ENCODE measurements at regions not wholly inside any gene's neighbourhood (a gene's known extent, or its start where the extent isn't known, plus 50 kb on each side); places are given as distances from the start of the nearest gene placed in this dataset.

GRCh38 chr7:21354284-21354683 lies 73.6 kb upstream of the SP4 start:
- TF ChIP-seq POLR2AphosphoS5 (IDR thresholded peaks at IDR 0.05; ENCODE audit: insufficient read depth, low read depth, low read length) (no peak), CTCF (IDR thresholded peaks at IDR 0.05; ENCODE audit: extremely low read depth in 1 of 2, insufficient read depth in 1 of 2, low read depth in 1 of 2, low read length in 2 of 2) (no peak), EZH2 (IDR thresholded peaks at IDR 0.05; ENCODE audit: borderline replicate concordance, low read depth, low read length, severe bottlenecking) (no peak), POLR2A (IDR thresholded peaks at IDR 0.05; ENCODE audit: low read depth, low read length) (no peak), MAX (IDR thresholded peaks at IDR 0.05; ENCODE audit: insufficient read depth, insufficient read length) (no peak), MYC (IDR thresholded peaks at IDR 0.05; ENCODE audit: low read depth, low read length) (no peak), JUN (IDR thresholded peaks at IDR 0.05; ENCODE audit: borderline replicate concordance, insufficient read depth, insufficient read length, low read depth) (no peak), FOS (IDR thresholded peaks at IDR 0.05; ENCODE audit: borderline replicate concordance, insufficient read depth, low read length) (no peak), GATA2 (IDR thresholded peaks at IDR 0.05; ENCODE audit: insufficient read depth, insufficient read length, low read depth, low read length) (no peak)

Measured in endothelial cell of umbilical vein (primary cell).